Stimulated activated CD4-positive, alpha-beta T cell treated with anti-CD3 and anti-CD28 coated beads, Interleukin-4, amount 100 ng/mL, for 1 hour (primary cell): ENCODE measurements at regions not wholly inside any gene's neighbourhood (a gene's known extent, or its start where the extent isn't known, plus 50 kb on each side); places are given as distances from the start of the nearest gene placed in this dataset.
"Not testable (repeated sequence)": the region's sequence is repeated elsewhere in the genome, so short reads cannot be mapped to it uniquely, and the experiment has no call there.

Source experiments
- DNase-seq: peaks from one replicate; pipeline ENCODE4 v3.0.0-alpha.2; 2020

DNA sequence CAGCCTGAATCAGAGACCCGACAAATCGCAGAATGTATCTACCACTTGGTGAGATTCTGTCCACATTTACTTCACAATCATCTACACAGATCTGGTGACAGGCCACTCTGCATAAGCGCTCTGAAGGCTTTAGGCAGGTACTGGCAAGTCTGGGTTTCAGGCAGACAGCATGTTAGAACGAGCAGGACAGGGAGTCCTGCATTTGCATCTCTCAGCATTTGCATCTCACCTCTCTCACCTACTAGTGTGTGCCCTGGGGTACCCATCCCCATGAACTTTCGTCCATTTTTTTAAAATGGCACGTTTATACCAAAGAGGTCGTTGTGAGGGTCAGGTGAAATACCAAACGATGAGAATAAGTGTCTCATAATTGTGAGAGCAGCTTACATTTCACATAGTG, 108.2 kb downstream of the SPATA31A1 start:
- not testable (repeated sequence) for DNase-seq

DNA sequence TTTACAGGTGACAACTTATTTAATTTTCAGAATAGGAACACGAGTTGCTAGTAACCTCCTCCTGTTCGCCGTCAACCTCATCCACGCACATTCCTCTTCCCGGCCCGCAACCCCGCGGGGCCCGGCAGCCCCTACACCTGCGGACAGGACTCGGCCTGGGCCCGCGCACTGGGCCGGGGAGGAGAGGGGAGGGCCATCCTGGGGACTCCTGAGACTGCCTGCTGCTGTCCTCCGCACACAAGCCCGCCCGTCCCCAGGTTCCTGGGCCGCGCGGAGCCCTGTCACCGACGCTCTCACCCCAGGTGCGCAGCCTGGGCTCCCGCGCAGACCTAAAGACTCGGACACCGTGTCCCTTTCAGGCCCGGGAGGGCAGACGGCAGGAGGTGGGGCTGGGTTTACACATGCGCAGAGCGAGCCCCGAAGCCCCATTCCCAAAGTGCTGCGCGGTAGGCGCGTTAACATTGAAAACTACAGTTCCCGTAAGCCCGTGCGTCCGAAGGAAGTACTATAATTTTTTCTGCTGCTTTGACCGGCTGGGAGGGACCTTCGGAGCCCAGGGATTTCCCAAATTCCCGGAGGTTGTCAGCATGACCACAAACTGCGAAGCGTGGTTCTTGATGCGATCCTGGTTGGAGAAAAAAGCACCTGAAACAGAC, 108.8 kb downstream of the SPATA31A1 start:
- peak; percentile 71 for DNase-seq

DNA sequence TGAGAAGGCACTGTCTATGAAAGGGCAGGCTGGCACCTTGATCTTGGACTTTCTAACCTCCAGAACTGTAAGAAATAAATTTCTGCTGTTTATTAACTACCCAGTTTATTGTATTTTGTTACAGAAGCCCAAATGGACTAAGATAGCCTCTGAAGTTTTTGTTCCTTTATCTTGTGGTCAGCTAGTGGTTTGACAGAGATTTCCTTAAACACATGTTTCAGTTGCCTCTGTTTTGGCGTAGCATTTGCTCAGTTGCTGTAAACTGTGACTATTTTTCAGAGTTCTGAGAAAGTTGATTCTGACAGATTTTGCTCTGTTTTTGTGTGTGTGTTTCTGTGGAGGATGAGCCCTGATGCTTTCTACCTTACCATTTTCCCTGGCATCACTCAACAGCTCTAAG, 119.0 kb downstream of the SPATA31A1 start:
- DNase-seq: not testable (repeated sequence)

DNA sequence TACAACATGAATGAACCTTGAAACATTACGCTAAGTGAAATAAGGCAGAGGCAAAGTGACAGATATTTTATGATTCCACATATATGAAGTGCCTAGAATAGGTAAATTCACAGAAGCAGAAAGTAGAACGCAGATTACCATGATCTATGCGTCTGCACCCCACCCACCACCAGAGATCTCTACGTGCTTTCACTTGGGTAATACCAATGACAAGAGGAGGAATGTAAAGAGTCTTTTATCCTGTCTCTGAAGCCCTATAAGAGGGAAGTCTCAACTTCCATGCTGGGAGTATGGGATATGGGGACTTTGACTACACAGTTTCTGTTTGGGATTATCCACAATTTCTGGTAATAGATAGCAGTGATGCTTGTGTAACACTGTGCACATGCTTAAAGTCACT, 127.6 kb downstream of the SPATA31A1 start:
- not testable (repeated sequence) for DNase-seq

DNA sequence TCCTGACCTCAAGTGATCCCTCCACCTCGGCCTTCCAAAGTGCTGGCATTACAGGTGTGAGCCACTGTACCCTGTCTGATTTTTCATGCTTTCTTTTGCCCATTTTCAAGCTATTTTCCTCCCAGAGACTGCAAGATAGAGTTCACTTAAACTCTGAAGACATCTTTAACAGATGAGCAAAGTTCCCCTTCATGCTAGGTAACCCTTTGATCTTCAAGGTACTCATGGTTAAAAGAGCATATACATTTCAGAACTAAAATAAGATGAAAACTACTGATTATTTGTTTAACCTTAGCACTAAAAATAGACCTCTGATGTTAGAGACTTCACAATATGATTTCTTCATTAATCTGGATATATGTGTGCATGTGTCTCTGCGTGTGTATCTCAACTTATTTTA, 128.4 kb downstream of the SPATA31A1 start:
- DNase-seq: not testable (repeated sequence)

DNA sequence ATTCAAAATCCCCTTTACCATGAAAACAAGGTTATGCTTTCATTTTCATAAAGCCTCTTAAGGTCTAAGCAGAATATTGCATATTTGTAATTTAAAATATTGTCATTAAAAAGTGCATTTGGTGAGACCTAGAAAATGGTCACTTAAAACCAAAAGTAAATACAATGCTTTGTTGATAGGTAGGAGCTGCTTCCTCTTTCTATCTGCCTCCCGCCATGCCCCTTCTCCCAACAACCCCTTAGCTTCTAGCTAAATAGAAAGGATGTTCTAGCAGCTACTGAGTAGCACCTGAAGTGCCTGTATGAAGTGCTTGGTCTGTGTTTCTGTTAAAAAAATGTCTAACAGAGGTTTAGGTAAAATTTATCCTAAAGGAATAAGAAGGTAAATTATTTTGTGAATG, 128.8 kb downstream of the SPATA31A1 start:
- DNase-seq: not testable (repeated sequence)

DNA sequence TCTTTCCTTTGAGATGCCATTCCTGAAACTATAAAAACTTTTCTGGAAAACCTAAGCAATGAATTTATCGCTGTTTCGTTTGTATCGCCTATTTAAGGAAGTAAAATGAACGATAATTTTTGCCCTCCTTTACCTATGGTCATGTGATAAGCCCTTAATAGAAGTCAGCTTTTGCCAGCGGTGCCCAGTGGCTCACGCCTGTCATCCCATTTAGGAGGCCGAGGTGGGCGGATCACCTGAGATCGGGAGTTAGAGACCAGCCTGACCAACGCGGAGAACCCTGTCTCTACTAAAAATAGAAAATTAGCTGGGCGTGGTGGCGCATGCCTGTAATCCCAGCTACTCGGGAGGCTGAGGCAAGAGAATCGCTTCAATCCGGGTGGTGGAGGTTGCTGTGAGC, 132.0 kb downstream of the SPATA31A1 start:
- not testable (repeated sequence) for DNase-seq

DNA sequence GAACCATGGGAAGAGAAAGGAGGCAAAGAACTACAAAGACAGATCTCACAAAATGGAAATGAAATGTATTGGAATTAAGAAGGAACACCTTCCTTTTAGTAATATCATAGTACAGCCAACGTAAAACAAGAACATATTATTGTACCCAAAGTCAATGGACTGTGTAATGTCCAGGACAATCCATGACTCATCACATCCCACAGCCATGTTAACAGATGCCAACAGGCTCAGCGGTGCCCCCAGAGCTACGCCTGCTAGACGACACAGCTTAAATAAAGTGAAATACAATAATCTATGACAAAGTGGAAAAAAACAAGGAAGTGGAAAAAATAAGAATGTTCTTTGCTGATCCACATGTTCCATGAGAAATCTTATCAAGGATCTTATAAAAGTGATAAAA, 140.8 kb downstream of the SPATA31A1 start:
- not testable (repeated sequence) for DNase-seq

DNA sequence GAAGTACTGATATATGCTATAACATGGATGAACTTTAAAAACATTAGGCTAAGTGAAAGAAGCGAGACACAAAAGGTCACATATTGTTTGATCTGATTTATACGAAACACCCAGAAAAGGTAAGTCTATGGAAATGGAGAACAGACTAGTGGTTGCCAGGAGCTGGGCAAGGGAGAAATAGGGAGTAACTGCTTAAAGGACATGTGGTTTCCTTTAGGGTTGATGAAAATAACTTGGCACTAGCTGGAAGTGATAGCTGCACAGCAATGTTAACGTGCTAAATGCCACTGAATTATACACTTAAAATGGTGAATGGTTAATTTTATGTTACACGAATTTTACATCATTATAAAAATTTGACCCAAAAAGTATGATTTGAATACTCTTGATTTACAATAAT, 147.7 kb downstream of the SPATA31A1 start:
- not testable (repeated sequence) for DNase-seq

DNA sequence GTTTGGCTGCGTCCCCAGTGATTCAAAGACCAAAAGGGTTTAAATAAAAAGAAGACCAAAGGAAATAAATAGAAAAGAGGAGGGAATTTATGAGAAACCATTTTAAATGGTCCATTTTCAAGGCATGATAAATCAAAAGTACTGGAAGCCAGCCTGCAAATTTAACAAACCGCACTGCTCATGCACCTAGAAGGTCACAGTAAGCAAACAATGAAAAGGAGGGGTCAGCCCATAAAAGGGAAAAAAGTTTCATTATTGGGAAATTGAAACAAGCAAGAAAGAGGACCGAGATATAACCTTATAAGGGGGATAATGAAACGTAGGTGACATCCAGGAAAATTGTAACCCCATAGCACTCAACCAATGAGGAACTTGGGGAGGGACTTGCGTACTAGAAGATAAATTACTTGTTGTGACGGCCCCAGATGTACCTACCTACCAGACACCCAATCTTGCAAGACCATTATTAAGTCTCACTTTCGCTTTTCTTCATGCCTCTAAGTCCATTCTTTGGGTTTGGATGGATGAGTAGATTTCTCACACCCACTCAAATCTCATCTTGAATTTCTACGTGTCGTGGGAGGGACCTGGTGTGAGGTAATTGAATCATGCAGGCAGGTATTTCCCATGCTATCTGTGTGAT, 172.0 kb downstream of the SPATA31A1 start:
- not testable (repeated sequence) for DNase-seq

DNA sequence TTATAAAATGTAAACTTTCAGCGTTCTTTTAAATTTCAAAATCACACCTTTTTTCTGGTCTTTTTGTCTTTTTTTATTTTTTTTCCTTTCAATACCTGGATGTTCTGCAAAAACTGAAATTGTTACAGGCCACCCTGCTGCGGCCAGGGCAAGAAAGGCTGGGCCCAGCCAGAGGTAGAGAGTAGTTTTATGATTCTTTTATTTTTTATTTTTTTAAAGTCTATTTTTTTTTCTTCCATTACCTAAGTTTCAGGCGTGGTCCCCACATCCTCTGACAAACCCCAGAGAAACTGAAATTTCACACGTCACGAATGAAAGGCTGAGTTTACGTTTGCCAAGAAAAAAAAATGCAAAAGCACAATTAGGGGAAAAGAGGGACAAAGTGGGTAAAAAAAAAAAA, 177.1 kb downstream of the SPATA31A1 start:
- DNase-seq: not testable (repeated sequence)

DNA sequence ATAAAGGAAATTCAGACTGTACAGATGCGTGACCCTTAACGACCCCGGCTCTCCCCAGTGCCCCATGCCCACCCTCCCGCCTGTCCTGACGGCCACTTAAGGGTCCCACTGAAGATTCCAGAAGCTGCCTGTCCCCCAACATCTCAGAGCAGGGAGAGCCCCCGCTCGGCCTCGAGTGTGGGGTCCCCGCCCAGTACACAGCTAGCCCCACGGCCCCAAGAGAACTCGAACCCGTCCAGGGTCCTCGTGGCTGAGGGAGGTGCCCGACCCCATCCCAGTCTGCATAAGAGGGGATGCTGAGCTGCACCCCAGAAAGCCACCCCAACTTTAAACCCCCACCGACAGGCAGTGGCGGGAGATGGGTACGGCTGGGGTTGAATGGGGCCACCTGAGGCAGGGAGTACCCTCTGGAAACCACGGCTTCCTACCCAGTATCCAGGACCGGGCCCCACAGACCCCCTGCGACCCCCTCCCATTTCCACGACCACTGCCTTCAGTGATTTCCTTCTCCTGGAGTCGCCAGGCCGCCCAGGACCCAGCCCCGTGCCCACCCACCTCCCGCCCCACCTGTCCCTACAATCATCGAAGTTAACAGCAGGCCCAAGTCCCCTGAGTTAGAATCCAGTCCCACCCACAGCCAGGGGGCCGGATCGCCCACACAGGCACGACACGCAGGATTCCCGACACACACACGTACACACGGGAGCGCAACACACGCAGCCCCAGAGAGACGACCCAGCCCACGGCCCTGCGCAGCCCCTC, 177.7 kb downstream of the SPATA31A1 start:
- DNase-seq: not testable (repeated sequence)

DNA sequence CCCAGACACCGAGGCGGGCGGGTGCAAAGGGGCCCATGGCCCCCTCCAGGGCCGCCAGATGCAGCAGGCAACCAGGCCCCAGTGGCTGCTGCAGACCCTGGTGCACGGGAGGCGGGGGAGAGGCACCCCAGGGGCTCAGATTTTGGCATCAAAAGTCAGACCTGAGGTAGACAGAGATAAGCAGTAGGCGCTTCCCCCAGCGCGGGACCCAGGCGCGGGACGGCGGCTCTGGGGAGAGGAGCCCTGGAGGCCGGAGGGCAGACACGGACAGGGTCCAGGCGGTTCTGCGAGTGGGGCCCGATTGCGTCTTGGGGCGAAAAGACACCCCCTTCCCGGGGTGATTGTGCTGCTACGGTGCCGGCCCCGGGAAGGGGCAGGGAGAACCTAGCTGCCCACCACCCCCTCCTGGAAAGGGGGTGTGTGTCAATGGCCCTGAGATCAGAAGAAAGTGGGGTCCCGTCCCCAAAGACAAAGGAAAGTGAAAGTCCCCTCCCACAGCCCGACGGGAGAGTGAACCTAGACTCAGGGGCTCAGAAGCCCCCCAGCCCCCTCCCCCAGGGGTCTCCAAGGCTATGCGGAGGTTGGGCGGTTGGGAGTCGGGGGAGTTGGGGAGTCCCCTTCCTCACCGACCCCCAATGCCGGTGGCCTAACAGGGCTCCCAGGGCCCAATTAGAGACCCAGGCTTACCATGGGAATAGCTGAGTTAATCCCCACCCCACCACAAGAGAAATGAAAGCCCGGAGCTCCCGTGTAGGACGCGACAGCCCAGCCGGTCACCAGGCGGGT, 178.5 kb downstream of the SPATA31A1 start:
- not testable (repeated sequence) for DNase-seq

DNA sequence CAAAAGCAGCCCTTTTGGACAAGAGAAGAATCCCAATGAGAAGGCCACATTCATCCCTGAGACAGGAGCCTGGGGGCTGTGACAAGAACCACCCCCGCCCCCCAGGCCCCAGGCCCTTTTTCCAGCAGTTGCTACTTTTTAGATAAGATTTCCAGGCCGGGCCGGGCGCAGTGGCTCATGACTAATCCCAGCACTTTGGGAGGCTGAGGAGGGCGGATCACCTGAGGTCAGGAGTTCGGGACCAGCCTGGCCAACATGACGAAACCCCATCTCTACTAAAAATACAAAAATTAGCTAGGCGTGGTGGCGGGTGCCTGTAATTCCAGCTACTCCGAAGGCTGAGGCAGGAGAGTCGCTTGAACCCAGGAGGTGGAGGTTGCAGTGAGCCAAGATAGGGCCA, 179.4 kb downstream of the SPATA31A1 start:
- DNase-seq: not testable (repeated sequence)

DNA sequence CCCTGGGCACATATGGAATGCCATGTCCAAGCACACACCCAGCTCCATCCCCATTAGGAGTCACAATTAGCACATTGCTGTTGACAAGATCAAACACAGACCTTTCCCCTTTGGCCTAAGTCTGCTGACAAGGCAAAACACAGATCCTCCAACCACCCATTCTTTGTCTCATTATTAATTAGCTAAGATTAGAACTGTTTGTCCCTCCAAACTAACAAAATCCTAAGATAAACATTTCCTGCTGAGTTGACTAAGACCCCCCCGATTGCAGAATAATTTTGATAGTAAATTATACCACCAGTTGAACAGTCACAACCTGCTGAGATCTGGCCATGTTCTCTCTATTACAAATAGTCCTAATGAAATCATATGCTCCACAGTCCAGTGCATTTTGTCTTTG, 186.7 kb downstream of the SPATA31A1 start:
- DNase-seq: not testable (repeated sequence)

DNA sequence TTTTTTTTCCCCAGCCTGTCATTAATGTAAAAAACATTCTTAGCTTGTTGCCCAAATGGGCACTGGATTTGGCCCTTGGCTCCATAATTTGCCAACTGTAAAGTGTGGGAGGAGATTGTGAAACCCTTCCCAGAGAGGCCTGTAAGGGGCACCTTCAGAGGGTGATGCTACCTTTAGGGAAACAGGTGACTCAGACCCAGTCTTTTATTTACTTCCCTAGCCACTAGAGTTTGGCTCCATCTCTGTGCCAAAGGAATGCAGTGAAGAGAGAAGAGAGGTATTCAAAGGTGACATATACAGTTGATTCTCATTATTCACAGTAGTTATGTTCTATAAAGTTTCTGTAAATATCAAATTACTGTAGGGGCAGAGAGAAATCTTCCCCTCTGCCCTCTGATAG, 189.6 kb downstream of the SPATA31A1 start:
- not testable (repeated sequence) for DNase-seq

DNA sequence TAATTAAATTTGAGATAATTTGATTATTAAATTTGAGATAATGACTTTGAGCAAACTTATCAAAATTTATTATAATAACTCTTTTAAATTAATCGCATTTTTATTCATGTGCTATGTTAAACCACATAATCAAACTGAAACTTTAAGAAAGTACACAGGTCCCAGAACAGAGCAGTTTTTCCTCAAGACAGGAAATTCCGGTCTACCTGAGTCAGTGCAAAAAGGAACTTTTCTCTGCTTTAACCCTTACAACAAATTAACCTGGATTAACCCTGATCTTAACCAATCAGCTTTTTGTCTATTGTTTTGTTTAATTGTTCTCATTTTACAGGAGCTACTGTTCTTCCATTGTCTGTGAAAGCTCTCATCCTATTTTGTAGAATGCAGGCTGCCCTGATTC, 195.1 kb downstream of the SPATA31A1 start:
- not testable (repeated sequence) for DNase-seq

DNA sequence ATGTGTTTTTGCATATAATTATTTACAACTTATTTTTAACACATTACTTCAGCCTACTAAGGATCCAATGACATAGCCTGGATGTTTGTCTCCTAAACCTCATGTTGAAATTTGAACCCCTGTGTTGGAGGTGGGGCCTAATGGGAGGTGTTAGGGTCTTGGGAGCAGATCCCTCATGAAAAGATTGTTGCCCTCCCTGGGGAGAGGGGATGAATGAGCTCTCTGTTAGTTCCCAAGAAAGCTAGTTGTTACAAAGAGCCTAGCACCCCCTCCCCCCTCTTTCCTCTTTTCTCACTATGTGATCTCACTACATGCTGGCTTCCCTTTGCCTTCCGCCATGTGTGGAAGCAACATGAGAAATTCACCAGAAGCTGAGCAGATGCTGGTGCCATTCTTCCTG, 196.1 kb downstream of the SPATA31A1 start:
- DNase-seq: not testable (repeated sequence)

DNA sequence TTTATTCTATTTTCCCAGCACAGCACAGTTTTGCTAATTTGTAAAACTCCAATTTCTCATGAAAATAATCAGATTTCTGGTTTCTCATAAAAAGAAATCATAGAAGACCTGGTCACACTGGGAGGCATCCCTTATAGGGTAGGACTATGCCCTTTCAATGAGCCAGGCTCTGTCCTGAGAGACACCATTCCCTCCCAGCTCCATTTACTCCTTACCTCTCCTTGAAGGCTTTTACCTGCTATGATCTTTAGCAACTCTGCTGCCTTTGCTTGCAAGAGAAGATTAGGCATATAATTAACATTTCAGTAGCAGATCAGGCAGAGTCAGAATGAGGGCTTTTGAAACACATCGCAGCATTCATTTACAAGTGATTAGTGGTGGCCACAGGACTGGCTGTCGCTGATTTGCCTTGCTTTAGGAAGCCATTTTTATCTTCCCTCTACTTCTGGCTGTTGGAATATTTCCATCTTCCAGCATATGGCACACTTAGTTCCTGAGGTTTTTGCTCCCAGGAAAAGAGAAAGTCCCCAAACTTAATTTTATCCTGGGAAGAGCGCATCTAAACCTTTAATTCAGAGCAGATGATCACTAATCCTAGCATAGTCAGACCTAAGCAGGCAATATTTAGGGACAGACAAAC, 196.9 kb downstream of the SPATA31A1 start:
- not testable (repeated sequence) for DNase-seq

DNA sequence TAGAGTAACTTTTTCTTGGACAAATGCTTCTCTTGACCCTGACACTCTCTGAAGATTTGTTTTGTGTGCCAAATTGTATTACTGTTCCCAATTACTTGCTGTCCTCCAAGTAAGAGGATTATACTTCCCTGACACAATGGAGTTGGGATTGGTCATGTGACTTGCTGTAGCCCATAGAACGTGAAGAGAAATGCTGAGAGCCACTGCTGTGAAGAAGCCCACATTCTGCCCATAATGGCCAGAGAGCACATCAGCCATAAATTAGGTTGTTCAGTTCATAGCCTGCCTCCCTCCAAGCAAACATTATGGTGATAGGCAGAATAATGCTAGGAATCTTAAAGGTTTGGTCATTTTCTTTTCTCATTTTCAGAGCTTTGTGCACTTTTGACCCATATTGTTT, 198.9 kb downstream of the SPATA31A1 start:
- DNase-seq: not testable (repeated sequence)

DNA sequence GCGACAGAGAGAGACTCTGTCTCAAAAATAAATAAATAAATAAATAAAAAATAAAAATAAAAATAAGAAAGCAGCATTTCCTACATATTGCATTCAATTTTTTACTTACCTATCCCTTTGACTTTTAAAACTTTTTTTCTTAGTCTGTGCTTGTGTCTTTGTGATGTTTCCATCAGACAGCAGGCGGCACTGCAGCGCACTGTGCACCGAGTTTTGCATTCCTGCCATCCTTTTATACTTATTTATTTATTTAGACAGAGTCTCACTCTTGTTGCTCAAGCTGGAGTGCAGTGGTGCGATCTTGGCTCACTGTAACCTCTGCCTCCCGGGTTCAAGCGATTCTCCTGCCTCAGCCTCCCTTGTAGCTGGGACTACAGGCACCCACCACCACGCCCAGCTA, 203.9 kb downstream of the SPATA31A1 start:
- peak; percentile 5 for DNase-seq

DNA sequence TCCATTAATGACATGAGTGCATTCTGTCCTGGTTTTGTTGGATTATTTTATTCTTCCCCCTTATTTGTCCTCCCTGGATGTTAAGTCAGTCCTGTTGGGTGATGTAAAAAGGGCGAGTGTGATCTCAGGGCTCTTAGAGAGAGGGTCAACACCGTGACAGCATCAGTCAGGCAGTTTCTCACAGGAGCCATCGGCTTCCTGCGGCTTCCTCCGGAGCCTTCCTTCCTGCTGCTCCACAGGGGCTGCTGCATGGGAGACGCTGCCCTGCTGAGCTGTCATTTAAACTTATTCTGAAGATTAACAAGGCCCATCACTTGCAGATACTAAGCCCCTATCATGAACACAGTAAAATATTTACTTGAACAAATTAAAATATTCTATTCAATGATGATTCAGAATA, 211.3 kb downstream of the SPATA31A1 start:
- not testable (repeated sequence) for DNase-seq
